SK-N-SH treated with all-trans-retinoic acid at 6 μM for 48 hours (cell line): ENCODE measurements at regions not wholly inside any gene's neighbourhood (a gene's known extent, or its start where the extent isn't known, plus 50 kb on each side); places are given as distances from the start of the nearest gene placed in this dataset.

Experiments used
- ATAC-seq: fragments of 200-7000 bp; cut with Tn5 transposase; 3 replicates; pipeline ENCODE4 v1.9.1; 2020; ENCODE audit warnings: mild to moderate bottlenecking, moderate library complexity
- ARNTL ChIP-seq: fragments of 450-650 bp; formaldehyde crosslinking; IDR thresholded peaks from 2 replicates; pipeline ENCODE4 v1.5.0; 2020; ENCODE audit warnings: low read depth, mild to moderate bottlenecking, moderate library complexity, borderline replicate concordance
- BACH2 ChIP-seq: fragments of 250-450 bp; sonication (Bioruptor Pico); IDR thresholded peaks from 2 replicates; pipeline ENCODE4 v1.9.0; 2021; ENCODE audit warnings: mild to moderate bottlenecking, borderline replicate concordance
- CREB5 ChIP-seq: fragments of 250-450 bp; sonication (Bioruptor Pico); IDR thresholded peaks from 2 replicates; pipeline ENCODE4 v1.5.1; 2020; ENCODE audit warnings: low read depth, mild to moderate bottlenecking, moderate library complexity
- CSDC2 ChIP-seq: fragments of 250-450 bp; sonication (Bioruptor Pico); IDR thresholded peaks from 2 replicates; pipeline ENCODE4 v1.5.0; 2020; ENCODE audit warnings: mild to moderate bottlenecking, moderate library complexity
- CSRNP3 ChIP-seq: fragments of 250-450 bp; sonication (Bioruptor Pico); IDR thresholded peaks from 2 replicates; pipeline ENCODE4 v1.5.1; 2021; ENCODE audit warnings: mild to moderate bottlenecking, moderate library complexity
- ESRRG ChIP-seq: fragments of 250-450 bp; sonication (Bioruptor Pico); IDR thresholded peaks from 2 replicates; pipeline ENCODE4 v1.6.1; 2021; ENCODE audit warnings: mild to moderate bottlenecking
- GLIS3 ChIP-seq: fragments of 250-450 bp; sonication (Bioruptor Pico); IDR thresholded peaks from 2 replicates; pipeline ENCODE4 v1.5.0; 2020; ENCODE audit warnings: mild to moderate bottlenecking, moderate library complexity
- ISL1 ChIP-seq: fragments of 250-450 bp; sonication (Bioruptor Pico); IDR thresholded peaks from 2 replicates; pipeline ENCODE4 v2.1.2; 2022; ENCODE audit warnings: mild to moderate bottlenecking, moderate library complexity
- OSR1 ChIP-seq: fragments of 250-450 bp; sonication (Bioruptor Pico); IDR thresholded peaks from 2 replicates; pipeline ENCODE4 v1.8.0; 2022; ENCODE audit warnings: moderate library complexity, mild to moderate bottlenecking, inconsistent platforms
- PATZ1 ChIP-seq: fragments of 250-450 bp; sonication (Bioruptor Pico); IDR thresholded peaks from 2 replicates; pipeline ENCODE4 v1.8.0; 2020; ENCODE audit warnings: mild to moderate bottlenecking, moderate library complexity, borderline replicate concordance
- POU6F1 ChIP-seq: fragments of 250-450 bp; sonication (Bioruptor Pico); IDR thresholded peaks from 2 replicates; pipeline ENCODE4 v1.8.0; 2021; ENCODE audit warnings: low read depth, mild to moderate bottlenecking, moderate library complexity, borderline replicate concordance
- PPARA ChIP-seq: fragments of 250-450 bp; sonication (Bioruptor Pico); IDR thresholded peaks from 2 replicates; pipeline ENCODE4 v1.5.0; 2020; ENCODE audit warnings: mild to moderate bottlenecking, borderline replicate concordance
- RARB ChIP-seq: fragments of 250-450 bp; sonication (Bioruptor Pico); IDR thresholded peaks from 2 replicates; pipeline ENCODE4 v1.8.0; 2021; ENCODE audit warnings: mild to moderate bottlenecking, moderate library complexity
- SNAI2 ChIP-seq: fragments of 250-450 bp; sonication (Bioruptor Pico); IDR thresholded peaks from 2 replicates; pipeline ENCODE4 v1.5.0; 2020; ENCODE audit warnings: mild to moderate bottlenecking, moderate library complexity
- TCF4 ChIP-seq: fragments of 250-450 bp; sonication (Bioruptor Pico); IDR thresholded peaks from 2 replicates; pipeline ENCODE4 v1.8.0; 2021; ENCODE audit warnings: mild to moderate bottlenecking, moderate library complexity, borderline replicate concordance
- TOX ChIP-seq: fragments of 250-450 bp; sonication (Bioruptor Pico); IDR thresholded peaks from 2 replicates; pipeline ENCODE4 v1.8.0; 2021; ENCODE audit warnings: mild to moderate bottlenecking, moderate library complexity, borderline replicate concordance
- TSHZ2 ChIP-seq: fragments of 250-450 bp; sonication (Bioruptor Pico); IDR thresholded peaks from 2 replicates; pipeline ENCODE4 v1.5.0; 2020; ENCODE audit warnings: mild to moderate bottlenecking, moderate library complexity
- ZC3H10 ChIP-seq: fragments of 250-450 bp; sonication (Bioruptor Pico); IDR thresholded peaks from 2 replicates; pipeline ENCODE4 v1.5.1; 2021; ENCODE audit warnings: mild to moderate bottlenecking, moderate library complexity
- ZFP3 ChIP-seq: fragments of 250-450 bp; sonication (Bioruptor Pico); IDR thresholded peaks from 2 replicates; pipeline ENCODE4 v1.5.0; 2020; ENCODE audit warnings: mild to moderate bottlenecking, moderate library complexity
- ZFP30 ChIP-seq: fragments of 450-650 bp; formaldehyde crosslinking; IDR thresholded peaks from 2 replicates; pipeline ENCODE4 v1.5.0; 2022; ENCODE audit warnings: mild to moderate bottlenecking, moderate library complexity
- ZNF565 ChIP-seq: fragments of 450-650 bp; formaldehyde crosslinking; conservative IDR thresholded peaks from 2 replicates; pipeline ENCODE4 v1.5.0; 2020; ENCODE audit warnings: low read depth, mild to moderate bottlenecking, moderate library complexity
- ZNF8 ChIP-seq: fragments of 450-650 bp; formaldehyde crosslinking; IDR thresholded peaks from 2 replicates; pipeline ENCODE4 v1.5.0; 2020; ENCODE audit warnings: mild to moderate bottlenecking, moderate library complexity

GRCh38 chr12:59452259-59452658, 143.6 kb upstream of the SLC16A7 start:
- peak; percentile 67 for ATAC-seq
- TF ChIP-seq OSR1 (CRISPR knock-in tag) (no peak), ZFP3 (no peak), ZC3H10 (CRISPR knock-in tag) (no peak), TCF4 (no peak), ZNF8 (no peak), ISL1 (CRISPR knock-in tag) (no peak), ESRRG (CRISPR knock-in tag) (no peak), BACH2 (CRISPR knock-in tag) (no peak), PATZ1 (CRISPR knock-in tag) (no peak), TOX (CRISPR knock-in tag) (no peak), GLIS3 (CRISPR knock-in tag) (no peak), CSRNP3 (CRISPR knock-in tag) (no peak), ARNTL (CRISPR knock-in tag) (no peak), SNAI2 (CRISPR knock-in tag) (no peak), ZNF565 (CRISPR knock-in tag) (no peak), ZFP30 (CRISPR knock-in tag) (no peak), POU6F1 (CRISPR knock-in tag) (no peak)

GRCh38 chr12:59446116-59446515, 149.7 kb upstream of the SLC16A7 start:
- no peak for ATAC-seq

GRCh38 chr12:59444932-59445331, 150.9 kb upstream of the SLC16A7 start:
- no peak for TF ChIP-seq RARB (CRISPR knock-in tag)
- no peak for TF ChIP-seq TOX (CRISPR knock-in tag)
- no peak for TF ChIP-seq ESRRG (CRISPR knock-in tag)
- no peak for TF ChIP-seq ZNF565 (CRISPR knock-in tag)
- no peak for TF ChIP-seq ARNTL (CRISPR knock-in tag)
- no peak for TF ChIP-seq CSRNP3 (CRISPR knock-in tag)
- TF ChIP-seq ZNF8, result no peak
- no peak for TF ChIP-seq CSDC2 (CRISPR knock-in tag)
- TF ChIP-seq GLIS3 (CRISPR knock-in tag), result no peak
- TF ChIP-seq BACH2 (CRISPR knock-in tag), result no peak
- no peak for TF ChIP-seq CREB5 (CRISPR knock-in tag)
- no peak for TF ChIP-seq TSHZ2 (CRISPR knock-in tag)
- no peak for TF ChIP-seq ZFP30 (CRISPR knock-in tag)
- no peak for TF ChIP-seq PPARA
- no peak for TF ChIP-seq TCF4
- ATAC-seq, result no peak

More at GRCh38 chr12:59446116-59446515, 149.7 kb upstream of the SLC16A7 start:
- no peak for TF ChIP-seq ESRRG (CRISPR knock-in tag)
- TF ChIP-seq CREB5 (CRISPR knock-in tag), result no peak
- no peak for TF ChIP-seq GLIS3 (CRISPR knock-in tag)
- no peak for TF ChIP-seq ZFP3
